NCI-H748 (cell line): ENCODE measurements at regions not wholly inside any gene's neighbourhood (a gene's known extent, or its start where the extent isn't known, plus 50 kb on each side); places are given as distances from the start of the nearest gene placed in this dataset.
A peak's percentile ranks its signal among the peaks of the same experiment; 100 is the strongest.

Source experiments
- DNase-seq: peaks from one replicate; lab custom pipeline; 2025; ENCODE audit not compliant: unreplicated experiment; lab: John Stamatoyannopoulos, UW

- no peak for DNase-seq
Observed at GRCh38 chr2:217657252-217657651, 345.5 kb downstream of the TNS1 start.

DNA sequence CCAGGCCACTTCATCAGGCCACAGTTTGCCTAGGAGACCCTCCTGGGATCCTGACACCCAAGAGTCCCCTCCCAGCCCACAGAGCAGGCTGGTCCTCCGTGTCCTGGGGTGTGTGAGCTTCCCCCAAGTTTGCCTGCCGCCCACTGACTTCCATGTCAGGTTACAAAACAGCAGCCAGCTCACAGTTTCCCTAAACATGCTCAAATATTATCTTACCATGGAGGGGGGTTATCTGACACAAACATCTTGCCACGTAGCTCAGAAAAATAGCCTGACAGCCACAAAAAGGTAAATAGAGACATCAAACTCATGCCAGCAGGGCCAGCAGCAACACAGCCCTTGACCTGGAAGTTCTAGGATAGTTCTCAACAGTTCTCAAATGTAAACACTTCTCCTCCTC is 346.5 kb downstream of the TNS1 start:
- DNase-seq = no peak

- DNase-seq = no peak
Observed at GRCh38 chr2:217655651-217656050, 347.1 kb downstream of the TNS1 start.

GRCh38 chr2:217654168-217654567 is 348.6 kb downstream of the TNS1 start:
- no peak for DNase-seq

DNA sequence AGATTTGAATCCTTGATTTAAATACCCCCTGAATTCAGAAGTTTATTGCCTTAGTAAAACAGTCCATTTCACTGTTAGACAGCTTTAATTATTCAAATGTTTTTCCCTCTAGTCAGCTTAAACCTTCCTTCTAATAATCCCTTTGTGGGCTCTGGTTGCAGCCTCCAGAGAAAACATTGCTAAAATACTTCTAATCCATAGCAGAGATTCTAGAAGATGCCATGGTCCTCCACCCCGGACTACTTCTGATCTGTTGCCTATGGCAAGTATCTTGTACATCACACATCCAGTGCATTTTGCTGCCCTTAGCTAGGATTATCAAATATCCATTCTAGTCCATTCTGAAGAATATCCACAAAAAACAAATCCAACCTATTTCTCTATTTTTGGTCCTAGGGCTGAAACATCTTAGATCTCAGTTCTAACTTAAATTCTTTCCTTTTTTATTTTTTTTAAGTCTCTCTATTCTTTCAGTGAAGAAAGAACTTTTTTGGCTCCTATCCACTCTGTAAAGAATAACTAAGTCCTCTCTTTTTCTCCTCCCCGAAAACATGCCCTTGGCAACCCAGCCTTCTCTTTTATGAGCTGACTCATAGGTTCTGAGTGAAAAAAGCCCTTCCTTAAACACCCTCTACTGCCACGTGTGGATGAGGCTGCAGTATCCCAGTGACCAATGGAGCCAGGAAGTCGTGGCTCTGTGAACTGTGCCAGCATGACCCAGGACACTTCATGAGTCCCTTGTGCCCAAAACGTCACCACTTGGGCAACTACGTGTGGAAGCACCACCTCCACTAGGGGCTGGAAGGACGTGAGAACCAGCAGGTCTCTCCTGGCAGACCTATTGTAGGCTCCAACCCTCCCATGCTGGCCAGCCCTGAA is 349.8 kb downstream of the TNS1 start:
- DNase-seq = no peak

DNA sequence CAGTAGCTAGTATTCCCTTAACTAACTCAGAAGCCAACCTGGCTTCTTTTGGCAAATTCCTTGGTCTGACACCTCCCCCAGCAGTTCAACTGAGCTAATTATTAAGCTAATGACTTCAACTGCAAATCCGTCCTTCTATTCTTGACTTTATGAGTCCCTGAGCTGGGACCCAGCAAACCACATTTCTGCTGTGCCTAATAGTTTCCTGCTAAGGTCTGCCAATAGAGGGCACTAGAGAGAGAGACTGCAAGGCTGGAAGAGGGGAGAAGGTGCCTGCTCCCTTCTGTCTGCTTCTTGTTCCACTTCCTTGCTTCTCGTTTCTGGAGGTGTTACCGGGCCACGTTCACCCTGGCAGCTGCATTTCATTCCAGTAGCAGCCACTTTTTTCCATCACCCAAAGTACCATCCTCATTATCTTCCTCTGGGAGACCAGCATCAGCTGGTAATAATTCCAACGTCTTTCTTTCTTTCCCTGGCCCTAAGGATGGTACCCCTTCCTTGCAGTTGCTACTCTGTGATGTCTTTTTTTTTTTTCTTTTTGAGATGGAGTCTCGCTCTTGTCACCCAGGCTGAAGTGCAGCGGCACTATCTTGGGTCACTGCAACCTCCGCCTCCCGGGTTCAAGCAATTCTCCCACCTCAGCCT is 352.0 kb downstream of the TNS1 start:
- peak; percentile 68 for DNase-seq

GRCh38 chr2:217650229-217650628 is 352.6 kb downstream of the TNS1 start:
- DNase-seq = no peak

DNA sequence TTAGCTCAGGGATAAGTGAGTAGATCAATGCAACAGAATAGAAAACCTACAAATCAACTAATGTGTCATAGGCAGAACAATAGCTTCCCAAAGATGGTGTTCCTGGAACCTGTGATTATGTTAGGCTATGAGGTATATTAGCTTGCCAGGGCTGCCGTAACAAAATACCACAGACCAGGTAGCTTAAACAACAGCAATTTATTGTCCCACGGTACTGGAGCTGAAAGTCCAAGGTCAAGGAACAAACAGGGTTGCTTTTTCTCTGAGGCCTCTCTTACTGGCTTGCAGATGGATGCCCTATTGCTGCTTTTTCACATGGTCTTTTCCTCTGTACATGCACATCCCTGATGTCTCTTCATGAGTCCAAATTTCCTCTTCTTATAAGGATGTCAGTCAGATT is 354.9 kb downstream of the TNS1 start:
- DNase-seq = no peak

GRCh38 chr2:217647226-217647625 is 355.6 kb downstream of the TNS1 start:
- DNase-seq = no peak

DNA sequence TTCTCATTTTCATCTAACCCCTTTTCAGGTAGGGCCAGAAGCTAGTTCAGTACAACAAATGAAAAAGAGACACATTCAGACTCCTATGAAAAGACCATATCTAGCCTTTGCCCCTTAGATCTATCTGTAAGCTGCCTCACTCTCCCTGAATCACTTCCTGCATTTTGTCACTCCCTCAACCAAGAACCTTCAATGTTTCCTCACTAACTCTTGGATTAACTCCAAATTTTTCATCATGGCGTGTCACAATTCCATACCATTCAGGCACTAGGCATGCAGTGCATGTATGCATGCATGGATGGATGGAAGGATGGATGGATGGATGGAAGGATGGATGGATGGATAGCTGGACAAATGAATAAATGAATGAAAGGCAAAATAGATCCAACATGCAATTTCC is 356.9 kb downstream of the TNS1 start:
- DNase-seq = no peak

DNA sequence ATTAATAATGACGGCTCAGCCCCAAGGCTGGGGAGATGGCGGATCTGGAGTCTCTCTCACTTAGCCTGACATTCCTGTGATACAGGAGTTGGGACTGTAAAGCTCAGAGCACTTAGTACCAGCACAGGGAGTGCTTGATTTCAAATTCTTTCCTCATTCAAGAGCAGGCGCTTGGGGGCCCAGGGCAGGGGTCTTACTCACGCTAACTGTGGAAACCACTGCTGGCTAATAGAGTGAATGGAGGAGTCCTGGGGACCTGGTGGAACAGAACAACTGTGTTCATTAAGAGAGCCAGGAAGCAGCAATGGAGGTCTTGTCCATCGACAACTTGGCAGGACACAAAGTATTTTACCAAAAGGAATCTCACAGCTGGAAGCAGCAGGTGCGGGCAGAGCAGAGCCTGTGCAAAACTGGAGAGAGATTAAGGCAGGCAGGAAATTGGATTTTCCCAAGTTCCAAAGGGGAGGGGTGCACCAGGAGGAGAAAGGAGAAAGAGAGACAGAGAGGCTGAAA is 358.9 kb downstream of the TNS1 start:
- DNase-seq = no peak

- DNase-seq = no peak
Observed at GRCh38 chr2:217642944-217643343, 359.9 kb downstream of the TNS1 start.

- no peak for DNase-seq
Observed at GRCh38 chr2:217641960-217642359, 360.8 kb downstream of the TNS1 start.

- DNase-seq = no peak
Observed at GRCh38 chr2:217639481-217639880, 363.3 kb downstream of the TNS1 start.

DNA sequence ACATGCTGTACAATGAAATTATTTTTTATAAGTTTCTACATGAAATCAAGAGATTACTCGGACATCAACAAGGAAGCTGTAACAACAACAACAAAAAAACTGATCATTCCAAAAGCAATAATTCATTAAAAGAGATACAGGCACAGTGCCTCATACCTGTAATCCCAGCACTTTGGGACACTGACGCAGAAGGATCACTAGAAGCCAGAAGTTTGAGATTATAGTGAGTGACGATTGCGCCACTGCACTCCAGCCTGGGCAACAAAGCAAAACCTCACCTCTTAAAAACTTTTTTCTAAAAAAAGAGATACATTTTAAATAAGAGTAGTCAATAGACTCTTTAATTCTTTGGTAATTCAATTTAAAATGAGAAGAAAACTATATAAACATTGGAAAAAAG is 364.3 kb downstream of the TNS1 start:
- DNase-seq = no peak

GRCh38 chr2:217638031-217638430 is 364.8 kb downstream of the TNS1 start:
- DNase-seq = no peak

GRCh38 chr2:217636991-217637561 is 365.7 kb downstream of the TNS1 start:
- DNase-seq = no peak

GRCh38 chr2:217636578-217636977 is 366.2 kb downstream of the TNS1 start:
- DNase-seq = no peak

DNA sequence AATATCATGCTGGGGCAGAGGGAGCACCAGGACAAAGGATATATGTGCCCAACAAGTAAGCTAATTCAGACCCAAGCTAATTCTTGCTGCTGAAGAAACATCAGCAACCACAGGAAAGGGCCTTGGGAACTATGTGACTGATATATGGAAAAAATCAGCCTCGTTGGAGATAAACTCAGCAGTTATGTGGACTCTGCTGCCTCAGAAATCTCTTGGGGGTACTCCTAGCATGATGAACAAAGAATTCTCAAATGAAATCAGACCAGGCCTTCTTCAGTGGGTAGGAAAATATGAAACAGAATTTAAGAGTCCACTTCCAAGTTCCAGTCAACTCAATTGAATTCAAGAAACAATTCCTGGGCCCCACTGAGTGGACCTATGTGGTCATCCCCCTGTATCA is 367.9 kb downstream of the TNS1 start:
- DNase-seq = no peak

- DNase-seq = no peak
Observed at GRCh38 chr2:217632043-217632442, 370.8 kb downstream of the TNS1 start.

DNA sequence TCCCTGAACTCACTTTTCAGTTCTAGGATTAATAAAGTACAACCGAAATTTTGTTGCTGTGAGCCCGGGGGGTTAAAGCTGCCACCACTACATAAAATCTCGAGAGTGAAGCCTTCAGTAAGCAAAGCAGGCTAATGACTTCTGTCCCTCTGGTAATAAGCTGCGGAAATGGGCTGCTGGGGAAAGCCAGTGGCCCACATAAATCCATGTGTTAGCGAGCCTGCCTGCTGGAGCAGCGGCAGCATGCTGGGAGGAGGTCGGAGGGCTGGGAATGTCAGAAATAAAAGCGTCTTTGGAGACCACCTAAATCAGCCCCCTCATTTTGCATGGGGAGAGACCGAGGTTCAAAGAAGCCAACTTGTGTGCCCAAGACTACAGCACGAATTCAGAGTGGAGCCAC is 371.7 kb downstream of the TNS1 start:
- DNase-seq = no peak

DNA sequence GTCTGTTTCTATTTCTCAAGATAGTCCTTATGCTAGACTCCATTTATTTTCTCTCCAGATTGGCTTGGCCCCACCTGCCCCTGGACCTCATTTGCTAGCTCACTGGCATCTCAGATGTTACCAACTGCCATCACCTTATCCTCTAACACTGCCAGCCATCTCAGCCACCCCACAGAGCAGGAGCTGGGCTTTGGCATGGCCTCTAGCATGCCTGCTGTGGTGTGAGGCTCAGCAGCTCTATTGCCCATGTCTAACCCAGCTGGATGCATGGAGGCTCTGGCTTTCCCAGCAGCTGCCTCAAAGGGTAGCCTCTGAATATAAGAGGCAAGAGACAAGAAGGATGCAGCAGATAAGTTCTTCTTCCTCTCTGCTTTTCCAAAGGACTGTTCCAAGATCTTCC is 373.4 kb downstream of the TNS1 start:
- DNase-seq = no peak
